ENCODE measurements at regions not wholly inside any gene's neighbourhood (a gene's known extent, or its start where the extent isn't known, plus 50 kb on each side); places are given as distances from the start of the nearest gene placed in this dataset.

DNA sequence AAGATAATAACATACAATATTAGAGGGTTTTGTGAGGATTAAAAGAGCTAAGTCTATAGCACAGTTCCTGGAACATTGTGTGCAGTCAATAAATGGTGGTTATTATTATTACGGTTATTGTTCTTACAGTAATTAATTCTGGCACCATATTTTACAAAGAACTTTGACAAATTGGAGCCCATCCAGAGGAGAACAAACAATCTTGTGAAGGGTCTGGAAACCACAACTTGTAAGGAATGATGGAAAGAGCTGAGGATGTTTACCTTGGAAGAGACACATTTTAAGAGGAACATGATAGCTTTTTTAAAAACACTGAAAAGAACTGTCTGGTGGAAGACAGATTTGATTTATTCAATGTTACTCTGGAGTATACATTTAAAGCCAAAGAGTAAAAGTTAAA, 150.5 kb upstream of the KRR1 start:
- H3K9ac ChIP-seq (ENCODE audit: low read depth, low read length): no peak overlapping the region
- no peak overlapping the region for H3K4ac ChIP-seq (ENCODE audit: low read depth, low read length)
- peaks cover 27% of the 10 kb centered on the region for H3K4me1 ChIP-seq (ENCODE audit: control insufficient read depth, insufficient read depth, low read length)
- intact Hi-C loops (cut with micrococcal nuclease): no loop called here
- dilution Hi-C loops (cut with HindIII; ENCODE audit: low sequenced_read_pairs, unreplicated experiment): no loop called here
- 0 out of 2 replicates have a peak overlapping the region, but pooled peaks have one; percentile 63 for H2BK20ac ChIP-seq (ENCODE audit: low read depth, low read length)
- H3K27me3 ChIP-seq (ENCODE audit: control insufficient read depth, insufficient read depth, low read length): no peaks in the 10 kb centered on the region
- no peak overlapping the region for H4K8ac ChIP-seq (ENCODE audit: low read depth in 2 of 2, low read length in 2 of 2)
- no peak overlapping the region for H3K14ac ChIP-seq (replicated peaks; ENCODE audit: low read depth, low read length)
- no peak overlapping the region for H4K5ac ChIP-seq (ENCODE audit: low read depth, low read length)
- ChIA-PET POLR2A (ENCODE audit: unreplicated experiment) (interaction anchor here (0.5 kb wide), 1 partner anchor 44 kb away, joined by 4 read pairs; no protein-coding TSS in a partner anchor), CTCF (interaction anchor here (0.7 kb wide), 1 partner anchor 298 kb away, joined by 3 read pairs; no protein-coding TSS in a partner anchor)
- no peaks in the 10 kb centered on the region for H3K9me3 ChIP-seq (ENCODE audit: control insufficient read depth, insufficient read depth, low read length)
- H2BK15ac ChIP-seq (ENCODE audit: low read depth, low read length): no peak overlapping the region
- H2AFZ ChIP-seq (replicated peaks; ENCODE audit: low read length, poor library complexity): no peak overlapping the region
- H3K4me2 ChIP-seq (ENCODE audit: low read depth, low read length): no peak overlapping the region
- H2AK5ac ChIP-seq (ENCODE audit: low read depth, low read length): no peak overlapping the region
- H4K20me1 ChIP-seq (ENCODE audit: insufficient read depth, low read length): no peaks in the 10 kb centered on the region
- no peak overlapping the region for H4K91ac ChIP-seq (ENCODE audit: insufficient read depth, low read depth, low read length)
- H3K79me1 ChIP-seq (ENCODE audit: low read depth in 1 of 2, low read length in 2 of 2): peaks cover 0 to 4% of the 10 kb centered on the region in 2 experiments; a peak in 1 of 4 replicates
- H2BK120ac ChIP-seq (ENCODE audit: low read depth, low read length): no peak overlapping the region
- H3K9me1 ChIP-seq (ENCODE audit: insufficient read depth, low read length): peaks cover 15% of the 10 kb centered on the region; the same call in 1 of the 2 replicates
- no TSS peak for BruUV-seq (replicated peaks)
- H2BK5ac ChIP-seq (ENCODE audit: low read depth, low read length, poor library complexity, severe bottlenecking): no peak overlapping the region
- H3K27ac ChIP-seq (ENCODE audit: insufficient read depth, low read length): no peak overlapping the region
- in situ Hi-C loops (cut with MboI; ENCODE audit: low sequenced_read_pairs): no loop called here
- H3K18ac ChIP-seq (ENCODE audit: low read depth, low read length): no peak overlapping the region; the same call in 1 of the 2 replicates
- no CpG with 5 or more reads among the region's 1 CpG for WGBS, 2 experiments (ENCODE audit: extremely low coverage in 2 of 2, insufficient read length in 1 of 2)
- ATAC-seq (ENCODE audit: low read depth): no peak
- no peak overlapping the region for H2AK9ac ChIP-seq (replicated peaks; ENCODE audit: low read depth, low read length, poor library complexity)
- H3K4me3 ChIP-seq (ENCODE audit: insufficient read depth, low read depth, low read length): no peak overlapping the region
- no peak overlapping the region for H3K23ac ChIP-seq (ENCODE audit: low read depth, low read length)
- DNase-seq: peak; percentile 69
- H3K36me3 ChIP-seq (ENCODE audit: control insufficient read depth, insufficient read depth, low read length): no peaks in the 10 kb centered on the region
- no peak overlapping the region for H3K56ac ChIP-seq (ENCODE audit: extremely low read depth, insufficient read depth, low read length)
- TF ChIP-seq CHD1 (IDR thresholded peaks at IDR 0.05; ENCODE audit: low read depth, low read length) (no peak), MAFK (IDR thresholded peaks at IDR 0.05; ENCODE audit: low read depth, low read length) (no peak), MXI1 (IDR thresholded peaks at IDR 0.05; ENCODE audit: borderline replicate concordance, low read depth, low read length) (no peak), SMC3 (IDR thresholded peaks at IDR 0.05; ENCODE audit: low read depth, low read length) (no peak), FOS (IDR thresholded peaks at IDR 0.05; ENCODE audit: low read depth, low read length) (no peak), BHLHE40 (IDR thresholded peaks at IDR 0.05; ENCODE audit: low read depth, low read length) (no peak), MAZ (IDR thresholded peaks at IDR 0.05; ENCODE audit: borderline replicate concordance, low read depth, low read length) (no peak), CEBPB (IDR thresholded peaks at IDR 0.05; ENCODE audit: low read depth, low read length) (no peak), RAD21 (IDR thresholded peaks at IDR 0.05; ENCODE audit: low read length) (no peak), USF2 (IDR thresholded peaks at IDR 0.05; ENCODE audit: low read depth, low read length) (no peak), POLR2A (IDR thresholded peaks at IDR 0.05; ENCODE audit: low read depth, low read length) (no peak), RCOR1 (IDR thresholded peaks at IDR 0.05; ENCODE audit: insufficient replicate concordance, low read length) (no peak), RFX5 (IDR thresholded peaks at IDR 0.05; ENCODE audit: low read depth, low read length) (no peak), NFE2L2 (IDR thresholded peaks at IDR 0.05; ENCODE audit: low read depth, low read length) (no peak)
- TF ChIP-seq, protein P1, sequence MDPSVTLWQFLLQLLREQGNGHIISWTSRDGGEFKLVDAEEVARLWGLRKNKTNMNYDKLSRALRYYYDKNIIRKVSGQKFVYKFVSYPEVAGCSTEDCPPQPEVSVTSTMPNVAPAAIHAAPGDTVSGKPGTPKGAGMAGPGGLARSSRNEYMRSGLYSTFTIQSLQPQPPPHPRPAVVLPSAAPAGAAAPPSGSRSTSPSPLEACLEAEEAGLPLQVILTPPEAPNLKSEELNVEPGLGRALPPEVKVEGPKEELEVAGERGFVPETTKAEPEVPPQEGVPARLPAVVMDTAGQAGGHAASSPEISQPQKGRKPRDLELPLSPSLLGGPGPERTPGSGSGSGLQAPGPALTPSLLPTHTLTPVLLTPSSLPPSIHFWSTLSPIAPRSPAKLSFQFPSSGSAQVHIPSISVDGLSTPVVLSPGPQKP (IDR thresholded peaks at IDR 0.05; ENCODE audit: borderline replicate concordance, low read depth, low read length): no peak
- TF ChIP-seq, protein P2, sequence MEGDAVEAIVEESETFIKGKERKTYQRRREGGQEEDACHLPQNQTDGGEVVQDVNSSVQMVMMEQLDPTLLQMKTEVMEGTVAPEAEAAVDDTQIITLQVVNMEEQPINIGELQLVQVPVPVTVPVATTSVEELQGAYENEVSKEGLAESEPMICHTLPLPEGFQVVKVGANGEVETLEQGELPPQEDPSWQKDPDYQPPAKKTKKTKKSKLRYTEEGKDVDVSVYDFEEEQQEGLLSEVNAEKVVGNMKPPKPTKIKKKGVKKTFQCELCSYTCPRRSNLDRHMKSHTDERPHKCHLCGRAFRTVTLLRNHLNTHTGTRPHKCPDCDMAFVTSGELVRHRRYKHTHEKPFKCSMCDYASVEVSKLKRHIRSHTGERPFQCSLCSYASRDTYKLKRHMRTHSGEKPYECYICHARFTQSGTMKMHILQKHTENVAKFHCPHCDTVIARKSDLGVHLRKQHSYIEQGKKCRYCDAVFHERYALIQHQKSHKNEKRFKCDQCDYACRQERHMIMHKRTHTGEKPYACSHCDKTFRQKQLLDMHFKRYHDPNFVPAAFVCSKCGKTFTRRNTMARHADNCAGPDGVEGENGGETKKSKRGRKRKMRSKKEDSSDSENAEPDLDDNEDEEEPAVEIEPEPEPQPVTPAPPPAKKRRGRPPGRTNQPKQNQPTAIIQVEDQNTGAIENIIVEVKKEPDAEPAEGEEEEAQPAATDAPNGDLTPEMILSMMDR (conservative IDR thresholded peaks at IDR 0.05; ENCODE audit: low read depth, low read length): no peak
